ENCODE measurements at regions not wholly inside any gene's neighbourhood (a gene's known extent, or its start where the extent isn't known, plus 50 kb on each side); places are given as distances from the start of the nearest gene placed in this dataset.

DNA sequence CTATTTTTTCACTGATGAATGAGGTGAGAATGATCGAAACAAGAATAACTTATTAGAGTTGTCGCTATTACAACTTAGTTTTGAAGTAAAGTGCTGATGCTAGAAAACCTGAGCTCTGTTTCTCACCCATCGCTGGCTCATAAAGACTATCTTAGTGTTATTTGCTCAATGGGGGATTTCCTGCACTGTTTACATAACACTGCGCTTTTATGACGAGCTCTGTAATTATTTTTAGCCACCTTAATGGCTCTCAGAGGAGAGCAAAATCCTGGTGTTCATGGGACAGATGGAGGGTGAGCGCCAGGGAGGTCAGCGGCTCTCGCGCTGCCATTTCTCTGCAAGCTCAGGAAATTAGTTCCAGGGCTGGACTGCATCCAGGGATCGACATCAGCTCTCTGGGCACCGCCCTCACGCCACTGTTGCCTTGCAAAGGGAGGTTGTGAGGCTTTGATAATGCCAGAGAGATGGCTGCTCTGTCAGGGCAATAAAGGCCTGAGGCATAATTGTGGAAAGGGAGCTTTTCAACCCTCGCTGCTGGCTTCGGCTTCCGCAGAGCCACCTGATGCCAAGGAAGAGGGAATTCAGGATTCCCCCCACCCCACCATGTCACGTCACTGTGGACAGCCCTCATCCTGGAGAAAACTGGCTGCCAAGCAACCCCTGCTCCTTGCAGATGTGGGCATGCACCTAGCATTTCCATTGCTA is 72.0 kb downstream of the DACT2 start:
- Mint-ChIP-seq H3K4me1 (ENCODE audit: low read depth, unreplicated experiment) (peaks cover 13% of the 10 kb centered on the region), H3K27me3 (ENCODE audit: unreplicated experiment) (no peaks in the 10 kb centered on the region), H3K4me3 (ENCODE audit: unreplicated experiment) (no peak overlapping the region), H3K36me3 (ENCODE audit: unreplicated experiment) (peaks cover 6% of the 10 kb centered on the region), H3K9me3 (ENCODE audit: unreplicated experiment) (peaks cover 3% of the 10 kb centered on the region), H3K27ac (ENCODE audit: unreplicated experiment) (no peak overlapping the region)
- TF ChIP-seq, protein P1, sequence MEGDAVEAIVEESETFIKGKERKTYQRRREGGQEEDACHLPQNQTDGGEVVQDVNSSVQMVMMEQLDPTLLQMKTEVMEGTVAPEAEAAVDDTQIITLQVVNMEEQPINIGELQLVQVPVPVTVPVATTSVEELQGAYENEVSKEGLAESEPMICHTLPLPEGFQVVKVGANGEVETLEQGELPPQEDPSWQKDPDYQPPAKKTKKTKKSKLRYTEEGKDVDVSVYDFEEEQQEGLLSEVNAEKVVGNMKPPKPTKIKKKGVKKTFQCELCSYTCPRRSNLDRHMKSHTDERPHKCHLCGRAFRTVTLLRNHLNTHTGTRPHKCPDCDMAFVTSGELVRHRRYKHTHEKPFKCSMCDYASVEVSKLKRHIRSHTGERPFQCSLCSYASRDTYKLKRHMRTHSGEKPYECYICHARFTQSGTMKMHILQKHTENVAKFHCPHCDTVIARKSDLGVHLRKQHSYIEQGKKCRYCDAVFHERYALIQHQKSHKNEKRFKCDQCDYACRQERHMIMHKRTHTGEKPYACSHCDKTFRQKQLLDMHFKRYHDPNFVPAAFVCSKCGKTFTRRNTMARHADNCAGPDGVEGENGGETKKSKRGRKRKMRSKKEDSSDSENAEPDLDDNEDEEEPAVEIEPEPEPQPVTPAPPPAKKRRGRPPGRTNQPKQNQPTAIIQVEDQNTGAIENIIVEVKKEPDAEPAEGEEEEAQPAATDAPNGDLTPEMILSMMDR (IDR thresholded peaks at IDR 0.05; ENCODE audit: partially characterized antibody, unreplicated experiment), result no peak
- DNase-seq, result peak; percentile 48

DNA sequence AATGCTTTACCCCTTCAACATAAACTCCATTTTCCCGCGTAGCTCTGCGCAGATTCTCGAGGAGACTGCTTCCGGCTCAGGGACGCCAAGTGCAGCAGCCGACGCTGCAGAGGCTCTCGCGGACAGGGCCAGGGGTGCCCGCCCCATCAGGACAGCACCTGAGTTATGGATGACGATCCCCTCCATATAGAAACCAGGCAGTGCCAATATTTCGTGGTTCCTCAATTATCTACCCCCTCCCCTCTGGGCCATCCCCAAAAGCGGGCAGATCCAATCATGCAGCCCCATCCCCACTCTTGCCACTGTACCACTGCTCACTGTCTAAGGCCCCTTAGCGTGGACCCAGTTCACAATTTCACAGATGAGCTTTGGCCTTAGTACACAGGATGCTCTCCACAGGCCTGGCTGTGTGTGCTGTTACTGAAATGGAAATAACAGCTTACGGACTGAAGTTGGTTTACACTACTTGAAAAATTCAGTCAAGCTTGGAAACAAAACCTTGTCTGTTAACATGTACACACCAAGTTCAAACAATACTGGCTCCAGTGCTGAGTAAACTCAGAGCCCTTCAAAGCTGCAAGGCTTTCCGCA is 74.5 kb downstream of the DACT2 start:
- peaks cover 6% of the 10 kb centered on the region for H3K36me3 Mint-ChIP-seq (ENCODE audit: unreplicated experiment)

DNA sequence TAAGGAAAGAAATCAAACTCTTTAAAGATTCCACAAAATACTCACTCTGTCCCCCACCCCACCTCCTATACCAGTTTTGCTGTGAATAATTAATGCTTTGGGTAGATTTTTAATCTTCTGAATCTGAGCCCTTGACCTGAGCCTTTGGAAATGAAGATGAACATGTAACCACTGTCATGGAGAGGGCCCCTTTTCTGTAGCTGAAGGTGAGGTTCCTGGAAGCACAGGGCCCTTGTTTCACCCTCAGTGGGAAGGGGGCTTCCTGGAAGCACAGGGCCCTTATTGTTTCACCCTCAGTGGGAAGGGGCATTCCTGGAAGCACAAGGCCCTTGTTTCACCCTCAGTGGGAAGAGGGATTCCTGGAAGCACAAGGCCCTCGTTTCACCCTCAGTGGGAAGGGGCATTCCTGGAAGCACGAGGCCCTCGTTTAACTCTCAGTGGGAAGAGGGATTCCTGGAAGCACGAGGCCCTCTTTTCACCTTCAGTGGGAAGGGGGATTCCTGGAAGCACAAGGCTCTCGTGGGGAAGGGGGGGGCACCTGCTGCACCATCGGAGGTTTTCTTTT is 75.7 kb downstream of the DACT2 start:
- DNase-seq, result no peak
- Mint-ChIP-seq H3K4me1 (ENCODE audit: low read depth, unreplicated experiment) (peaks cover 13% of the 10 kb centered on the region), H3K27me3 (ENCODE audit: unreplicated experiment) (no peaks in the 10 kb centered on the region), H3K36me3 (ENCODE audit: unreplicated experiment) (peaks cover 6% of the 10 kb centered on the region), H3K4me3 (ENCODE audit: unreplicated experiment) (no peak overlapping the region), H3K27ac (ENCODE audit: unreplicated experiment) (no peak overlapping the region), H3K9me3 (ENCODE audit: unreplicated experiment) (peaks cover 6% of the 10 kb centered on the region)
- TF ChIP-seq, protein P1 (IDR thresholded peaks at IDR 0.05; ENCODE audit: partially characterized antibody, unreplicated experiment), result no peak

More for the DNA sequence above, 74.5 kb downstream of the DACT2 start:
- peaks cover 3% of the 10 kb centered on the region for H3K9me3 Mint-ChIP-seq (ENCODE audit: unreplicated experiment)
- H3K27ac Mint-ChIP-seq (ENCODE audit: unreplicated experiment), result no peak overlapping the region
- peaks cover 13% of the 10 kb centered on the region for H3K4me1 Mint-ChIP-seq (ENCODE audit: low read depth, unreplicated experiment)
- no peak for DNase-seq
- TF ChIP-seq, protein P1 (IDR thresholded peaks at IDR 0.05; ENCODE audit: partially characterized antibody, unreplicated experiment), result no peak
- H3K27me3 Mint-ChIP-seq (ENCODE audit: unreplicated experiment), result no peaks in the 10 kb centered on the region
- no peak overlapping the region for H3K4me3 Mint-ChIP-seq (ENCODE audit: unreplicated experiment)

DNA sequence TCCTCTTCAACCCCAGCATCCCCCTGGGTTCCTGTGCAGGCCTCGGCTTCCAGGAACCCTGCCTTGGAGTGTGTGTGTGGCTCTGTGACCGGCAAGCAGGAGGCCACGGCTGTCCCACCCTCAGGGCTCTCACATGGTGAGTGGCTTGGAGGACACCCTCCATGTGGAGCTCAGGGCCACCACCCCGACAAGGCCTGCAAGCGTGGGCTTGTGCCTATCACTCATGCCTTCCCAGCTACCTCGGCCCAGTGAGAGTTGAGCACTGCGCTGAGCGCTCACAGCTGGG is 76.7 kb downstream of the DACT2 start:
- Mint-ChIP-seq H3K4me3 (ENCODE audit: unreplicated experiment) (no peak overlapping the region), H3K27ac (ENCODE audit: unreplicated experiment) (no peak overlapping the region), H3K9me3 (ENCODE audit: unreplicated experiment) (peaks cover 6% of the 10 kb centered on the region), H3K27me3 (ENCODE audit: unreplicated experiment) (no peaks in the 10 kb centered on the region), H3K36me3 (ENCODE audit: unreplicated experiment) (peaks cover 6% of the 10 kb centered on the region), H3K4me1 (ENCODE audit: low read depth, unreplicated experiment) (peaks cover 8% of the 10 kb centered on the region)
- no peak for DNase-seq
- TF ChIP-seq, protein P1 (IDR thresholded peaks at IDR 0.05; ENCODE audit: partially characterized antibody, unreplicated experiment), result no peak

Data from glutamatergic neuron (in vitro differentiated cells).